ENCODE measurements at regions not wholly inside any gene's neighbourhood (a gene's known extent, or its start where the extent isn't known, plus 50 kb on each side); places are given as distances from the start of the nearest gene placed in this dataset.

- no peak for DNase-seq (ENCODE audit: low read depth in 4 of 4, low spot score in 3 of 4)
Observed at GRCh38 chr13:103795892-103796478, 729.8 kb upstream of the SLC10A2 start.

- DNase-seq (ENCODE audit: low read depth in 4 of 4, low spot score in 3 of 4) = no peak
Observed at GRCh38 chr13:103794526-103794925, 728.3 kb upstream of the SLC10A2 start.

GRCh38 chr13:103788061-103788652, 721.9 kb upstream of the SLC10A2 start:
- no peak for DNase-seq (ENCODE audit: low read depth in 4 of 4, low spot score in 3 of 4)

- no peak for DNase-seq (ENCODE audit: low read depth in 4 of 4, low spot score in 3 of 4)
Observed at GRCh38 chr13:103772576-103772975, 706.4 kb upstream of the SLC10A2 start.

GRCh38 chr13:103762523-103762922, 696.3 kb upstream of the SLC10A2 start:
- no peak for DNase-seq (ENCODE audit: low read depth in 4 of 4, low spot score in 3 of 4)

- DNase-seq (ENCODE audit: low read depth in 4 of 4, low spot score in 3 of 4) = no peak
Observed at GRCh38 chr13:103759361-103759760, 693.1 kb upstream of the SLC10A2 start.

- no peak for DNase-seq (ENCODE audit: low read depth in 4 of 4, low spot score in 3 of 4)
Observed at GRCh38 chr13:103758222-103758621, 692.0 kb upstream of the SLC10A2 start.

GRCh38 chr13:103757361-103757760, 691.1 kb upstream of the SLC10A2 start:
- no peak for DNase-seq (ENCODE audit: low read depth in 4 of 4, low spot score in 3 of 4)

- DNase-seq (ENCODE audit: low read depth in 4 of 4, low spot score in 3 of 4) = no peak
Observed at GRCh38 chr13:103754783-103755182, 688.6 kb upstream of the SLC10A2 start.

- DNase-seq (ENCODE audit: low read depth in 4 of 4, low spot score in 3 of 4) = no peak
Observed at GRCh38 chr13:103734837-103735236, 668.6 kb upstream of the SLC10A2 start.

- DNase-seq (ENCODE audit: low read depth in 4 of 4, low spot score in 3 of 4) = no peak
Observed at GRCh38 chr13:103731959-103732358, 665.7 kb upstream of the SLC10A2 start.

- no peak for DNase-seq (ENCODE audit: low read depth in 4 of 4, low spot score in 3 of 4)
Observed at GRCh38 chr13:103730407-103730806, 664.2 kb upstream of the SLC10A2 start.

- DNase-seq (ENCODE audit: low read depth in 4 of 4, low spot score in 3 of 4) = no peak
Observed at GRCh38 chr13:103726808-103727207, 660.6 kb upstream of the SLC10A2 start.

GRCh38 chr13:103716718-103717117, 650.5 kb upstream of the SLC10A2 start:
- no peak for DNase-seq (ENCODE audit: low read depth in 4 of 4, low spot score in 3 of 4)

- DNase-seq (ENCODE audit: low read depth in 4 of 4, low spot score in 3 of 4) = no peak
Observed at GRCh38 chr13:103715335-103715734, 649.1 kb upstream of the SLC10A2 start.

GRCh38 chr13:103703246-103703645, 637.0 kb upstream of the SLC10A2 start:
- DNase-seq (ENCODE audit: low read depth in 4 of 4, low spot score in 3 of 4) = no peak

GRCh38 chr13:103698000-103698399, 631.8 kb upstream of the SLC10A2 start:
- DNase-seq (ENCODE audit: low read depth in 4 of 4, low spot score in 3 of 4) = no peak

- no peak for DNase-seq (ENCODE audit: low read depth in 4 of 4, low spot score in 3 of 4)
Observed at GRCh38 chr13:103695320-103695719, 629.1 kb upstream of the SLC10A2 start.

GRCh38 chr13:103694471-103694870, 628.3 kb upstream of the SLC10A2 start:
- DNase-seq (ENCODE audit: low read depth in 4 of 4, low spot score in 3 of 4) = no peak

- DNase-seq (ENCODE audit: low read depth in 4 of 4, low spot score in 3 of 4) = no peak
Observed at GRCh38 chr13:103694033-103694432, 627.8 kb upstream of the SLC10A2 start.

- DNase-seq (ENCODE audit: low read depth in 4 of 4, low spot score in 3 of 4) = no peak
Observed at GRCh38 chr13:103692442-103692841, 626.2 kb upstream of the SLC10A2 start.

- no peak for DNase-seq (ENCODE audit: low read depth in 4 of 4, low spot score in 3 of 4)
Observed at GRCh38 chr13:103676329-103676728, 610.1 kb upstream of the SLC10A2 start.

GRCh38 chr13:103671547-103671946, 605.3 kb upstream of the SLC10A2 start:
- no peak for DNase-seq (ENCODE audit: low read depth in 4 of 4, low spot score in 3 of 4)
